Neural progenitor cell (in vitro differentiated cells): ENCODE measurements at regions not wholly inside any gene's neighbourhood (a gene's known extent, or its start where the extent isn't known, plus 50 kb on each side); places are given as distances from the start of the nearest gene placed in this dataset.

Source experiments
- DNase-seq: peaks from one replicate; pipeline ENCODE4 v3.0.0-alpha.2; 2016; ENCODE audit warnings: low spot score
- H2AFZ ChIP-seq: fragments of 200-600 bp; sonication (generic); replicated peaks from 2 replicates; pipeline ENCODE4 v1.6.1; 2016; ENCODE audit warnings: antibody characterized with exemption
- H3F3A ChIP-seq: fragments of 200-600 bp; sonication (generic); 2 replicates; pipeline ENCODE4 v1.6.1; 2016; ENCODE audit warnings: antibody characterized with exemption, low read depth
- H3K27ac ChIP-seq: fragments of 200-600 bp; sonication (generic); 2 replicates; pipeline ENCODE4 v1.5.1; 2016; ENCODE audit warnings: mild to moderate bottlenecking
- H3K27me3 ChIP-seq: fragments of 200-600 bp; sonication (generic); 2 replicates; pipeline ENCODE4 v1.6.1; 2016; ENCODE audit warnings: mild to moderate bottlenecking, moderate library complexity
- H3K36me3 ChIP-seq: fragments of 200-600 bp; sonication (generic); 2 replicates; pipeline ENCODE4 v1.5.1; 2016
- H3K4me1 ChIP-seq: fragments of 200-600 bp; sonication (generic); 2 replicates; pipeline ENCODE4 v1.6.1; 2016; ENCODE audit warnings: mixed run types
- H3K4me2 ChIP-seq: fragments of 200-600 bp; sonication (generic); 2 replicates; pipeline ENCODE4 v1.6.1; 2016
- H3K4me3 ChIP-seq: fragments of 200-600 bp; sonication (generic); 2 replicates; pipeline ENCODE4 v1.5.1; 2016
- H3K79me2 ChIP-seq: fragments of 200-600 bp; sonication (generic); 2 replicates; pipeline ENCODE4 v1.6.1; 2016; ENCODE audit warnings: low read depth
- H3K9ac ChIP-seq: fragments of 200-600 bp; sonication (generic); 2 replicates; pipeline ENCODE4 v1.6.1; 2016
- H3K9me3 ChIP-seq: fragments of 200-600 bp; sonication (generic); 2 replicates; pipeline ENCODE4 v1.5.1; 2016; ENCODE audit warnings: low read depth
- H4K20me1 ChIP-seq: fragments of 200-600 bp; sonication (generic); 2 replicates; pipeline ENCODE4 v1.6.1; 2016; ENCODE audit warnings: low read depth
- H3K27ac Mint-ChIP-seq: 3 replicates; pipeline ENCODE4 v1.8.0; 2021; ENCODE audit warnings: mixed read lengths
- H3K27me3 Mint-ChIP-seq: 2 replicates; pipeline ENCODE4 v1.8.0; 2022; ENCODE audit warnings: low read depth, mild to moderate bottlenecking, inconsistent platforms, moderate library complexity, mixed read lengths; ENCODE audit not compliant: insufficient read depth
- H3K36me3 Mint-ChIP-seq: 3 replicates; pipeline ENCODE4 v1.8.0; 2021; ENCODE audit warnings: mixed read lengths
- H3K4me1 Mint-ChIP-seq: 3 replicates; pipeline ENCODE4 v1.8.0; 2021; ENCODE audit warnings: mixed read lengths
- H3K4me3 Mint-ChIP-seq: 3 replicates; pipeline ENCODE4 v1.8.0; 2021; ENCODE audit warnings: mild to moderate bottlenecking, moderate library complexity, mixed read lengths
- H3K9me3 Mint-ChIP-seq: 3 replicates; pipeline ENCODE4 v1.8.0; 2020; ENCODE audit warnings: mixed read lengths
- EZH2 ChIP-seq: fragments of 200-600 bp; sonication (generic); IDR thresholded peaks from 2 replicates; pipeline ENCODE4 v1.6.1; 2017; ENCODE audit warnings: antibody characterized with exemption, mild to moderate bottlenecking, moderate library complexity
- EZH2phosphoT487 ChIP-seq: fragments of 200-600 bp; sonication (generic); IDR thresholded peaks from 2 replicates; pipeline ENCODE4 v1.6.1; 2017; ENCODE audit warnings: antibody characterized with exemption
- TF ChIP-seq, protein P1 (sequence below): fragments of 200-600 bp; sonication (generic); IDR thresholded peaks from 2 replicates; pipeline ENCODE4 v1.5.1; 2017; ENCODE audit warnings: antibody characterized with exemption, mild to moderate bottlenecking

DNA sequence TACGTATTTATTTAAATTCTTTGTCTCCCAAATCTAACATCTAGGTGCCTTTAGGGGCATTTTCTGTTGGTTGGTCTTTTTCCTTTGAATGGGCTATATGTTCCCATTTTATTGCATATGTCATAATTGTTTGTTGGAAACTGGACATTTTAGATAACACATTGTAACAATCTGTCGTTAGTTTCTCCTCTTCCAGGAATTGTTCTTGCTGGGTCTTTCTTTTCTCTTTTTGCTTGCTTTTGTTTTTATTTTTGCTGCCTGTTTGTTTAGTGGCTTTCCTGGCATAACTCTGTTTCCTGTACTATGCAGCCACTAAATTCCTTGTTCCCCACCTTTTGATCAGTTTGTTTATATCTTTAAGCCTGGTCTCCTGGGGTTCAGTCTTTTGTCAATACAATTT lies 244.3 kb upstream of the RTL1 start:
- H3K27ac Mint-ChIP-seq, result no peak overlapping the region
- TF ChIP-seq EZH2, result no peak
- no peak overlapping the region for H3K9ac ChIP-seq
- H3K4me2 ChIP-seq, result no peak overlapping the region
- no peaks in the 10 kb centered on the region for H3K79me2 ChIP-seq
- peaks cover 18% of the 10 kb centered on the region for H3K4me1 ChIP-seq
- no peak overlapping the region for H3K4me3 Mint-ChIP-seq
- no peaks in the 10 kb centered on the region for H3K36me3 ChIP-seq
- no peak for DNase-seq
- H3K9me3 ChIP-seq, result peaks cover 5% of the 10 kb centered on the region
- H3K4me1 Mint-ChIP-seq, result peaks cover 14% of the 10 kb centered on the region
- H3K27me3 Mint-ChIP-seq, result no peaks in the 10 kb centered on the region
- H3F3A ChIP-seq, result peaks cover 5% of the 10 kb centered on the region
- no peaks in the 10 kb centered on the region for H3K27me3 ChIP-seq
- H3K9me3 Mint-ChIP-seq, result peaks cover 36% of the 10 kb centered on the region
- H3K27ac ChIP-seq, result no peak overlapping the region
- peaks cover 3% of the 10 kb centered on the region for H3K36me3 Mint-ChIP-seq
- H3K4me3 ChIP-seq, result no peak overlapping the region
- no peak overlapping the region for H2AFZ ChIP-seq
- no peaks in the 10 kb centered on the region for H4K20me1 ChIP-seq

DNA sequence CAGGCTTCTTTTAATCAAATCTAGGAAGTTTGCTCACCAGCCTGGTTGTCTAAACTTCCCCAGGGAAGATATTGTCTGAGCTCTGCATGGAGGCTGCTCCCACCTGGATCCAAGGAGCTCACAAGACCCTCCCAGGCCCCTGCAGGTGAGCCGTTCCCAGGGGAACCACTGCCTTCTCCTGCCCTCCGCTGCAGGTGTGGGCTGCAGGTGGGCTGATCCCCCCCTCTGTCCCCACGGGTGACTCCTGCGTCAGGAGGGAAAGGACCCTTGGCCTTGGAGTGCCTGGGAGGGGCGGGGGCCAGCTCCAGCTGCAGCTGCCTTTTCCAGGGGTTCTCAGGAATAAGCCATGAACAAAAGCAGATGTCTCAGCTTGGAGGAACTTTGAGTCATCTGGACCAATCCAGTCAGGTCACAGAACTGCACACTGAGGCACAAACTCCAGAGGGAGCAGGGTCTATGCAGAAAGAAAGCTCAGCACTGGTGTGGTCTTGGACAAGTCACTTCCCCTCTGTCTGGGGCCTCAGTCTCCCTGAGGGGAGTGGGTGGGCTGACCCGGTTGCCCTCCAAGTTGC lies 246.6 kb upstream of the RTL1 start:
- Histone ChIP-seq H3K4me3 (no peak overlapping the region), H3K27me3 (no peaks in the 10 kb centered on the region), H3K9ac (no peak overlapping the region), H3K36me3 (no peaks in the 10 kb centered on the region), H3F3A (peaks cover 5% of the 10 kb centered on the region), H3K27ac (no peak overlapping the region), H3K79me2 (no peaks in the 10 kb centered on the region), H4K20me1 (no peaks in the 10 kb centered on the region), H3K4me2 (no peak overlapping the region), H3K4me1 (peaks cover 18% of the 10 kb centered on the region), H2AFZ (no peak overlapping the region), H3K9me3 (peaks cover 5% of the 10 kb centered on the region)
- H3K9me3 Mint-ChIP-seq, result peaks cover 28% of the 10 kb centered on the region
- H3K4me1 Mint-ChIP-seq, result peaks cover 14% of the 10 kb centered on the region
- TF ChIP-seq, protein P1, sequence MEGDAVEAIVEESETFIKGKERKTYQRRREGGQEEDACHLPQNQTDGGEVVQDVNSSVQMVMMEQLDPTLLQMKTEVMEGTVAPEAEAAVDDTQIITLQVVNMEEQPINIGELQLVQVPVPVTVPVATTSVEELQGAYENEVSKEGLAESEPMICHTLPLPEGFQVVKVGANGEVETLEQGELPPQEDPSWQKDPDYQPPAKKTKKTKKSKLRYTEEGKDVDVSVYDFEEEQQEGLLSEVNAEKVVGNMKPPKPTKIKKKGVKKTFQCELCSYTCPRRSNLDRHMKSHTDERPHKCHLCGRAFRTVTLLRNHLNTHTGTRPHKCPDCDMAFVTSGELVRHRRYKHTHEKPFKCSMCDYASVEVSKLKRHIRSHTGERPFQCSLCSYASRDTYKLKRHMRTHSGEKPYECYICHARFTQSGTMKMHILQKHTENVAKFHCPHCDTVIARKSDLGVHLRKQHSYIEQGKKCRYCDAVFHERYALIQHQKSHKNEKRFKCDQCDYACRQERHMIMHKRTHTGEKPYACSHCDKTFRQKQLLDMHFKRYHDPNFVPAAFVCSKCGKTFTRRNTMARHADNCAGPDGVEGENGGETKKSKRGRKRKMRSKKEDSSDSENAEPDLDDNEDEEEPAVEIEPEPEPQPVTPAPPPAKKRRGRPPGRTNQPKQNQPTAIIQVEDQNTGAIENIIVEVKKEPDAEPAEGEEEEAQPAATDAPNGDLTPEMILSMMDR, result no peak
- TF ChIP-seq EZH2 (no peak), EZH2phosphoT487 (no peak)
- H3K27ac Mint-ChIP-seq, result no peak overlapping the region
- peaks cover 3% of the 10 kb centered on the region for H3K36me3 Mint-ChIP-seq
- peaks cover 3% of the 10 kb centered on the region for H3K27me3 Mint-ChIP-seq
- H3K4me3 Mint-ChIP-seq, result no peak overlapping the region
- DNase-seq, result no peak

DNA sequence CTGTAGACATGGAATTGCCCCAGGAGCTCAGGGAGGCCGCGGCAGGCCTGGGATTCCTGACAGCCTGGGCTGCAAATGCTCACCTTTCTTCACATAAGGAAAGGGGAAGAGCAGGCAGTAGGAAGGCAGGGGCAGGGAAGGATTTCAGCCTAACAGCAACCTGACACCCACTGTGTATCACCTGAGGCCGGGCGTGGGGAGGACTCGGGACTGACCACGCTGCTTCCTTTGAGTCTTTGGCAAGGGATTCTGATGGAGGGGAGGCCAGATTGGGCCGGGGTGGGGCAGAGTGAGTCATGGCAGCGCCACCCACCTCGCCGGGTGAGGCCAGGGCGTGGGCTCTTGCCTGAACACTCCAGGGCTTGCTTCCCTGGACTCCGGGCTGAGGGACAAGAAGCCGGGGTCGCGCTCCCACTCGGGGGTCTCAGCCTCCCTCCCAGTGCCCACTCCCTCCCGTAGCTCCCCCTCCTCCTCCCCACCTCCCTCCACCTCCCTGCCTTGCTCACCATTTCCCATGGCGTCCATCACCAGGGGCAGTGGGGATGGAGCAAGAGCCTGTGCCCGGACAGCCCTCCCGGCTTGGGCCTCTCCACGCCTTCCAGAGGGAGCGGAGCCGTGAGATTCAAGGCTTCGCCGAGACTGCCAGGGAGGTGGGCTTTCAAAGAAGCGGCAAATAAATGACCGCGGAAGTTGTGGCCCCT lies 247.9 kb upstream of the RTL1 start:
- Mint-ChIP-seq H3K9me3 (peaks cover 22% of the 10 kb centered on the region), H3K4me1 (peaks cover 14% of the 10 kb centered on the region)
- H3K4me2 ChIP-seq, result no peak overlapping the region

More for the DNA sequence above, 247.9 kb upstream of the RTL1 start:
- peaks cover 1% of the 10 kb centered on the region for H3K9me3 ChIP-seq
- no peak overlapping the region for H3K27ac Mint-ChIP-seq
- H3K9ac ChIP-seq, result no peak overlapping the region
- H3K4me3 Mint-ChIP-seq, result no peak overlapping the region
- no peaks in the 10 kb centered on the region for H3K79me2 ChIP-seq
- no peaks in the 10 kb centered on the region for H3K36me3 ChIP-seq
- H3F3A ChIP-seq, result peaks cover 5% of the 10 kb centered on the region
- peak; percentile 28 for DNase-seq
- H3K36me3 Mint-ChIP-seq, result peaks cover 3% of the 10 kb centered on the region
- peak overlapping the region; percentile 63 for H2AFZ ChIP-seq
- no peaks in the 10 kb centered on the region for H4K20me1 ChIP-seq
- H3K27me3 Mint-ChIP-seq, result peaks cover 3% of the 10 kb centered on the region
- no peaks in the 10 kb centered on the region for H3K27me3 ChIP-seq
- no peak overlapping the region for H3K4me3 ChIP-seq
- no peak overlapping the region for H3K27ac ChIP-seq
- H3K4me1 ChIP-seq, result peaks cover 18% of the 10 kb centered on the region
- TF ChIP-seq EZH2phosphoT487 (no peak), EZH2 (no peak)
- TF ChIP-seq, protein P1, result no peak
